ENCODE measurements at regions not wholly inside any gene's neighbourhood (a gene's known extent, or its start where the extent isn't known, plus 50 kb on each side); places are given as distances from the start of the nearest gene placed in this dataset.

GRCh38 chr9:97803167-97804058 lies 49.6 kb upstream of the FOXE1 start:
- 3% methylated on average over 13 of the region's 75 CpGs for whole genome bisulfite sequencing (ENCODE audit: low lambda C conversion rate)
- no peaks in the 10 kb centered on the region for H3K79me2 ChIP-seq (ENCODE audit: insufficient read depth)
- CTCF ChIA-PET: no interaction called here
- no peak for TF ChIP-seq RXRA (IDR thresholded peaks at IDR 0.05; ENCODE audit: borderline replicate concordance, low read depth)
- peak; percentile 15; the same call in 1 of the 2 replicates for TF ChIP-seq NRF1 (IDR thresholded peaks at IDR 0.05; ENCODE audit: low read depth, low read length)
- H3F3A ChIP-seq (replicated peaks; ENCODE audit: insufficient read depth): peaks cover 3% of the 10 kb centered on the region
- peaks cover 7% of the 10 kb centered on the region; the same call in 1 of the 2 replicates for H3K27me3 ChIP-seq (ENCODE audit: insufficient read depth)
- no peaks in the 10 kb centered on the region; a peak in 1 of 4 replicates for H3K4me1 ChIP-seq (ENCODE audit: control insufficient read depth in 1 of 2, insufficient read depth in 2 of 2, low read depth in 1 of 2, low read length in 1 of 2)
- no peak overlapping the region for H3K27ac ChIP-seq (ENCODE audit: low read depth in 2 of 2, low read length in 1 of 2)
- no peaks in the 10 kb centered on the region for H4K20me1 ChIP-seq (ENCODE audit: insufficient read depth)
- H3K9ac ChIP-seq: peak overlapping the region; percentile 39; the same call in 1 of the 2 replicates
- H3K4me2 ChIP-seq: peak overlapping the region; percentile 89
- no peaks in the 10 kb centered on the region for H3K9me3 ChIP-seq
- POLR2A ChIA-PET: no interaction called here
- H2AFZ ChIP-seq (ENCODE audit: low read depth): peak overlapping the region; percentile 99
- peak overlapping the region; percentile 57 to 66 for H3K4me3 ChIP-seq (ENCODE audit: low read depth in 2 of 2, low read length in 1 of 2)
- DNase-seq: peak; percentile 97
- no peaks in the 10 kb centered on the region for H3K36me3 ChIP-seq (replicated peaks in 1 of 2; ENCODE audit: control insufficient read depth in 1 of 2, insufficient read depth in 2 of 2, low read length in 1 of 2)
- no peaks in the 10 kb centered on the region for H3K9me2 ChIP-seq

Measured in SK-N-SH (cell line).